OCI-LY3 (cell line): ENCODE measurements at regions not wholly inside any gene's neighbourhood (a gene's known extent, or its start where the extent isn't known, plus 50 kb on each side); places are given as distances from the start of the nearest gene placed in this dataset.

Source experiments
- H2AFZ ChIP-seq: fragments of 200-600, 300-600 bp; shearing (Covaris generic); 2 replicates; pipeline ENCODE4 v1.6.0; 2014; ENCODE audit warnings: antibody characterized with exemption, low read depth, low read length
- H3K27ac ChIP-seq: fragments of 200-600, 300-600 bp; sonication (generic); 2 replicates; pipeline ENCODE4 v1.5.1; 2014; ENCODE audit warnings: mild to moderate bottlenecking, low read length, moderate library complexity, mixed read lengths
- H3K27me3 ChIP-seq: fragments of 200-600, 300-600 bp; sonication (generic); 2 replicates; pipeline ENCODE4 v1.6.1; 2014; ENCODE audit warnings: low read depth, low read length, mixed read lengths
- H3K36me3 ChIP-seq: fragments of 200-600, 300-600 bp; sonication (generic); replicated peaks from 2 replicates; pipeline ENCODE3; 2014; ENCODE audit warnings: low read depth, low read length, mixed read lengths
- H3K4me1 ChIP-seq: fragments of 300-600, 200-600 bp; sonication (generic); 2 replicates; pipeline ENCODE4 v1.6.1; 2014; ENCODE audit warnings: low read length, mixed read lengths
- H3K4me2 ChIP-seq: fragments of 200-600, 300-600 bp; sonication (generic); 2 replicates; pipeline ENCODE4 v1.6.1; 2014; ENCODE audit warnings: low read length, mixed read lengths
- H3K4me3 ChIP-seq: fragments of 300-600, 200-600 bp; sonication (generic); 2 replicates; pipeline ENCODE4 v1.5.1; 2014; ENCODE audit warnings: antibody characterized with exemption, mild to moderate bottlenecking, low read length, moderate library complexity
- H3K79me2 ChIP-seq: fragments of 300-600, 200-600 bp; shearing (Covaris generic); 2 replicates; pipeline ENCODE4 v1.6.1; 2014; ENCODE audit warnings: mild to moderate bottlenecking, low read length, mixed read lengths
- H3K9ac ChIP-seq: fragments of 300-600, 200-600 bp; shearing (Covaris generic); 2 replicates; pipeline ENCODE4 v1.6.0; 2014; ENCODE audit warnings: mild to moderate bottlenecking, low read length, moderate library complexity
- H3K9me3 ChIP-seq: fragments of 200-600, 300-600 bp; shearing (Covaris generic); 2 replicates; pipeline ENCODE4 v1.6.1; 2014; ENCODE audit warnings: low read length, mixed read lengths; ENCODE audit not compliant: insufficient read depth
- H4K20me1 ChIP-seq: fragments of 200-600, 300-600 bp; sonication (generic); 2 replicates; pipeline ENCODE4 v1.6.1; 2016; ENCODE audit warnings: low read length, mixed read lengths; ENCODE audit not compliant: insufficient read depth
- CTCF ChIP-seq: fragments of 200-600, 300-600 bp; sonication (generic); IDR thresholded peaks from 2 replicates; pipeline ENCODE4 v1.5.1; 2014; ENCODE audit warnings: antibody characterized with exemption, low read length, low read depth
- EZH2phosphoT487 ChIP-seq: fragments of 200-600 bp; shearing (Covaris generic); IDR thresholded peaks from 2 replicates; pipeline ENCODE4 v1.6.1; 2018; ENCODE audit warnings: antibody characterized with exemption, mixed run types, low read depth

- Histone ChIP-seq H3K4me3 (no peak overlapping the region), H3K27ac (no peak overlapping the region), H2AFZ (no peak overlapping the region), H4K20me1 (no peaks in the 10 kb centered on the region), H3K4me2 (no peak overlapping the region), H3K4me1 (no peaks in the 10 kb centered on the region), H3K36me3 (no peaks in the 10 kb centered on the region), H3K79me2 (no peaks in the 10 kb centered on the region), H3K9ac (no peak overlapping the region), H3K27me3 (peaks cover 22% of the 10 kb centered on the region; the same call in 1 of the 2 replicates), H3K9me3 (no peaks in the 10 kb centered on the region)
- TF ChIP-seq EZH2phosphoT487, result no peak
- TF ChIP-seq CTCF, result no peak
Measured at GRCh38 chr2:65789923-65790675, 357.7 kb upstream of the SPRED2 start.

GRCh38 chr2:65788556-65788955, 356.2 kb upstream of the SPRED2 start:
- Histone ChIP-seq H3K4me2 (no peak overlapping the region), H3K4me3 (no peak overlapping the region), H3K4me1 (no peaks in the 10 kb centered on the region), H3K27ac (no peak overlapping the region), H2AFZ (no peak overlapping the region), H3K36me3 (no peaks in the 10 kb centered on the region), H3K9ac (no peak overlapping the region), H3K9me3 (no peaks in the 10 kb centered on the region), H4K20me1 (no peaks in the 10 kb centered on the region), H3K79me2 (no peaks in the 10 kb centered on the region), H3K27me3 (peaks cover 22% of the 10 kb centered on the region; the same call in 1 of the 2 replicates)
- TF ChIP-seq EZH2phosphoT487, result no peak
- TF ChIP-seq CTCF, result no peak

- Histone ChIP-seq H3K9me3 (no peaks in the 10 kb centered on the region), H3K4me3 (no peak overlapping the region), H2AFZ (no peak overlapping the region), H4K20me1 (no peaks in the 10 kb centered on the region), H3K27me3 (peaks cover 29% of the 10 kb centered on the region), H3K4me1 (no peaks in the 10 kb centered on the region), H3K9ac (no peak overlapping the region), H3K36me3 (no peaks in the 10 kb centered on the region), H3K27ac (no peak overlapping the region), H3K4me2 (no peak overlapping the region), H3K79me2 (no peaks in the 10 kb centered on the region)
- TF ChIP-seq EZH2phosphoT487 (no peak), CTCF (no peak)
Measured at GRCh38 chr2:65786765-65787164, 354.4 kb upstream of the SPRED2 start.

GRCh38 chr2:65786007-65786717, 353.8 kb upstream of the SPRED2 start:
- Histone ChIP-seq H3K36me3 (no peaks in the 10 kb centered on the region), H2AFZ (no peak overlapping the region), H3K27ac (no peak overlapping the region), H3K4me2 (no peak overlapping the region), H3K27me3 (peaks cover 24% of the 10 kb centered on the region), H3K79me2 (no peaks in the 10 kb centered on the region), H3K9ac (no peak overlapping the region), H3K4me1 (no peaks in the 10 kb centered on the region), H3K9me3 (no peaks in the 10 kb centered on the region), H3K4me3 (no peak overlapping the region), H4K20me1 (no peaks in the 10 kb centered on the region)
- TF ChIP-seq CTCF, result no peak
- no peak for TF ChIP-seq EZH2phosphoT487
